D721Med (cell line): ENCODE measurements at regions not wholly inside any gene's neighbourhood (a gene's known extent, or its start where the extent isn't known, plus 50 kb on each side); places are given as distances from the start of the nearest gene placed in this dataset.

Source experiments
- DNase-seq: peaks from one replicate; pipeline ENCODE4 v3.0.0; 2011; ENCODE audit warnings: low spot score; ENCODE audit not compliant: insufficient read length
- FAIRE-seq: peaks from 2 replicates; lab custom pipeline; 2011; peaks lifted over from hg19 to GRCh38; lab: Jason Lieb, UNC
- CTCF ChIP-seq: IDR thresholded peaks from 2 replicates; pipeline ENCODE4 v1.5.1; 2012; ENCODE audit warnings: mild to moderate bottlenecking, control low read depth; ENCODE audit not compliant: insufficient read depth; ENCODE audit errors: missing control alignments

GRCh38 chr7:118792682-118793081 is 568.2 kb downstream of the ANKRD7 start:
- no peak for TF ChIP-seq CTCF
- DNase-seq: no peak
- no peak for FAIRE-seq

GRCh38 chr7:118793582-118793981 is 569.1 kb downstream of the ANKRD7 start:
- no peak for TF ChIP-seq CTCF
- no peak for DNase-seq
- FAIRE-seq: no peak

DNA sequence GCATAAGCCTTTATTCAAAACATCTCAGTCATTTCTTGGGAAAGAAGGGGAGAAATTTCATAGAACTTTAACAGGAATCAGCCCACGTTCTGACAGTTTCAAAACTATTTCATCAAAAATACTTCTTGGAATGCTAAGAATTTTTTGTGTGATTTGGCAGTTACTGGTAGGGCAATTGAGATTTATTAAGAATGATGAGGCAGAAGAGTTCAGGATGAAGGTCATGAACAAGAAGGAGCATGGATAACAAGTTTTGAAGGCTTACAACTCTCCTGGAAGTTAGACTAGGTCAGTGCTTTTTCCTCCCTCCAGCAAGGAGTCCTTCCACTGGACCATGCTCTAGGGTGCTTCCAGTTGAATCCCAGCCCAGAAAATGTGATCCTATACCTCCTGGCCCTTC is 569.9 kb downstream of the ANKRD7 start:
- no peak for DNase-seq
- no peak for FAIRE-seq
- TF ChIP-seq CTCF: no peak

DNA sequence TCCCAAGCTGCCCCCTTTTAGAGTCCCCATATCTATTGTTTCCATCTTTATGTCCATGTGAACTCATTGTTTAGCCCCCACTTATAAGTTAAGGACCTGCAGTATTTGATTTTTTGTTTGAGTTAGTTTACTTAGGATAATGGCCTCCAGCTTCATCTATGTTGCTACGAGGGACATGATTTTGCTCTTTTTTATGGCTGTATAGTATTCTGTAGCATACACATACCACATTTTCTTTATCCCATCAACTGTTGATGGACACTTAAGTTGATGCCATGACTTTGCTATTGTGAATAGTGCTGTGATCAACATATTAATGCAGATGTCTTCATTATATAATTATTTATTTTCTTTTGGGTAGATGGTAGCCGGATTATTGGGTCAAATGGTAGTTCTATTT is 576.9 kb downstream of the ANKRD7 start:
- no peak for TF ChIP-seq CTCF
- FAIRE-seq (no peak), DNase-seq (no peak)

GRCh38 chr7:118802726-118803125 is 578.2 kb downstream of the ANKRD7 start:
- no peak for TF ChIP-seq CTCF
- FAIRE-seq (no peak), DNase-seq (no peak)

- DNase-seq (no peak), FAIRE-seq (no peak)
- no peak for TF ChIP-seq CTCF
These were observed 601.7 kb downstream of the ANKRD7 start for GRCh38 chr7:118826246-118826645.

- DNase-seq (no peak), FAIRE-seq (no peak)
- no peak for TF ChIP-seq CTCF
These were observed 612.4 kb downstream of the ANKRD7 start for GRCh38 chr7:118836933-118837332.
